C4-2B (cell line): ENCODE measurements at regions not wholly inside any gene's neighbourhood (a gene's known extent, or its start where the extent isn't known, plus 50 kb on each side); places are given as distances from the start of the nearest gene placed in this dataset.
A peak's percentile ranks its signal among the peaks of the same experiment; 100 is the strongest.

Experiments
- H3K27ac ChIP-seq: fragments of 450-650 bp; 2 replicates; pipeline ENCODE4 v1.5.1; 2017
- CTCF ChIP-seq: fragments of 450-650 bp; conservative IDR thresholded peaks from 2 replicates; pipeline ENCODE4 v1.5.1; 2017; ENCODE audit warnings: mild to moderate bottlenecking
- ZFX ChIP-seq: fragments of 450-650 bp; IDR thresholded peaks from 2 replicates; pipeline ENCODE4 v1.6.1; 2017

- peak overlapping the region; percentile 49; the same call in 1 of the 2 replicates for H3K27ac ChIP-seq
- no peak for TF ChIP-seq ZFX
- TF ChIP-seq CTCF: no peak
Observed at GRCh38 chr13:34748596-34748995, 193.5 kb upstream of the NBEA start.

GRCh38 chr13:34749046-34749445 lies 193.0 kb upstream of the NBEA start:
- TF ChIP-seq ZFX: no peak
- no peak for TF ChIP-seq CTCF
- no peak overlapping the region; the same call in 1 of the 2 replicates for H3K27ac ChIP-seq

GRCh38 chr13:34750078-34750931 lies 191.8 kb upstream of the NBEA start:
- TF ChIP-seq ZFX (no peak), CTCF (no peak)
- no peak overlapping the region for H3K27ac ChIP-seq

GRCh38 chr13:34751044-34751443 lies 191.0 kb upstream of the NBEA start:
- TF ChIP-seq CTCF (no peak), ZFX (no peak)

GRCh38 chr13:34751492-34751891 lies 190.6 kb upstream of the NBEA start:
- H3K27ac ChIP-seq: no peak overlapping the region
- no peak for TF ChIP-seq ZFX
- TF ChIP-seq CTCF: no peak

More at GRCh38 chr13:34751044-34751443, 191.0 kb upstream of the NBEA start:
- H3K27ac ChIP-seq: no peak overlapping the region

GRCh38 chr13:34752283-34752960 lies 189.6 kb upstream of the NBEA start:
- no peak for TF ChIP-seq ZFX
- no peak overlapping the region for H3K27ac ChIP-seq

GRCh38 chr13:34756136-34756535 lies 185.9 kb upstream of the NBEA start:
- no peak for TF ChIP-seq CTCF
- TF ChIP-seq ZFX: no peak
- no peak overlapping the region for H3K27ac ChIP-seq
